Liver (tissue), 8 donors: ENCODE measurements at regions not wholly inside any gene's neighbourhood (a gene's known extent, or its start where the extent isn't known, plus 50 kb on each side); places are given as distances from the start of the nearest gene placed in this dataset.
"Not testable (repeated sequence)": the region's sequence is repeated elsewhere in the genome, so short reads cannot be mapped to it uniquely, and the experiment has no call there.

Source experiments
- DNase-seq: peaks from one replicate; pipeline ENCODE4 v3.0.0-alpha.2; 2017; ENCODE audit warnings: low spot score
- H3K27ac ChIP-seq, 2 donors: one replicate each; pipeline ENCODE4 v1.7.0; 2013; ENCODE audit warnings: inconsistent platforms in 2 of 2, low read length in 2 of 2, control low read depth in 1 of 2, low read depth in 1 of 2, mild to moderate bottlenecking in 1 of 2
- H3K27me3 ChIP-seq, 4 donors: one replicate each; pipeline versions ENCODE4 v1.6.1 to v1.7.0; 2013; ENCODE audit warnings: low read length in 3 of 4, inconsistent platforms in 1 of 4, mild to moderate bottlenecking in 1 of 4, moderate library complexity in 1 of 4; ENCODE audit not compliant: control insufficient read depth in 4 of 4, insufficient read depth in 4 of 4
- H3K36me3 ChIP-seq, 4 donors: one replicate each; pipeline versions ENCODE4 v1.6.1 to v1.7.0; 2013; ENCODE audit warnings: low read length in 3 of 4, mild to moderate bottlenecking in 3 of 4, low read depth in 1 of 4, moderate library complexity in 1 of 4; ENCODE audit not compliant: control insufficient read depth in 4 of 4, insufficient read depth in 3 of 4
- H3K4me1 ChIP-seq, 4 donors: one replicate each; pipeline versions ENCODE4 v1.6.1 to v1.7.0; 2013; ENCODE audit warnings: low read length in 3 of 4, mild to moderate bottlenecking in 3 of 4, moderate library complexity in 1 of 4; ENCODE audit not compliant: control insufficient read depth in 4 of 4, insufficient read depth in 4 of 4
- H3K4me3 ChIP-seq, 3 donors: one replicate each; pipeline versions ENCODE4 v1.6.1 to v1.7.0; 2013; ENCODE audit warnings: low read length in 3 of 3, control low read depth in 1 of 3, low read depth in 1 of 3, mild to moderate bottlenecking in 1 of 3
- H3K9ac ChIP-seq, 2 donors: one replicate each; pipeline ENCODE4 v1.7.0; 2013; ENCODE audit warnings: low read length in 2 of 2, mild to moderate bottlenecking in 2 of 2, moderate library complexity in 2 of 2, control low read depth in 1 of 2, low read depth in 1 of 2
- H3K9me3 ChIP-seq, 4 donors: one replicate each; pipeline versions ENCODE4 v1.6.1 to v1.7.0; 2013; ENCODE audit warnings: low read length in 3 of 4; ENCODE audit not compliant: control insufficient read depth in 4 of 4
- EGR1 ChIP-seq, 2 donors: IDR thresholded peaks; 2 replicates each; pipeline ENCODE4 v1.6.1; 2016 to 2018; ENCODE audit warnings: antibody characterized with exemption in 2 of 2, low read depth in 2 of 2
- FOXA1 ChIP-seq: IDR thresholded peaks from 2 replicates; pipeline ENCODE4 v1.6.1; 2016; ENCODE audit warnings: antibody characterized with exemption
- FOXA2 ChIP-seq: IDR thresholded peaks from 2 replicates; pipeline ENCODE4 v1.6.1; 2016; ENCODE audit warnings: antibody characterized with exemption
- GABPA ChIP-seq, 2 donors: IDR thresholded peaks in 1 of 2; conservative IDR thresholded peaks in 1 of 2; 2 replicates each; pipeline ENCODE4 v1.6.1; 2016; ENCODE audit warnings: antibody characterized with exemption in 2 of 2, mild to moderate bottlenecking in 1 of 2, moderate library complexity in 1 of 2
- HNF4A ChIP-seq, 2 donors: conservative IDR thresholded peaks; 2 replicates each; pipeline ENCODE4 v1.6.1; 2016; ENCODE audit warnings: antibody characterized with exemption in 2 of 2, mild to moderate bottlenecking in 2 of 2
- HNF4G ChIP-seq: IDR thresholded peaks from 2 replicates; pipeline ENCODE4 v1.6.1; 2016; ENCODE audit warnings: antibody characterized with exemption
- JUND ChIP-seq, 2 donors: IDR thresholded peaks; 2 replicates each; pipeline ENCODE4 v1.6.1; 2016; ENCODE audit warnings: antibody characterized with exemption in 2 of 2
- NR2F2 ChIP-seq: IDR thresholded peaks from 2 replicates; pipeline ENCODE4 v1.6.1; 2016; ENCODE audit warnings: antibody characterized with exemption
- RAD21 ChIP-seq, 2 donors: IDR thresholded peaks; 2 replicates each; pipeline ENCODE4 v1.6.1; 2016; ENCODE audit warnings: antibody characterized with exemption in 2 of 2, mild to moderate bottlenecking in 2 of 2
- RXRA ChIP-seq, 2 donors: IDR thresholded peaks; 2 replicates each; pipeline ENCODE4 v1.6.1; 2017 to 2018; ENCODE audit warnings: antibody characterized with exemption in 2 of 2, mild to moderate bottlenecking in 1 of 2
- SP1 ChIP-seq: IDR thresholded peaks from 2 replicates; pipeline ENCODE4 v1.6.1; 2018; ENCODE audit warnings: antibody characterized with exemption, mild to moderate bottlenecking
- TAF1 ChIP-seq: conservative IDR thresholded peaks from 2 replicates; pipeline ENCODE4 v1.6.1; 2016; ENCODE audit warnings: antibody characterized with exemption, mild to moderate bottlenecking
- YY1 ChIP-seq: IDR thresholded peaks from 2 replicates; pipeline ENCODE4 v1.6.1; 2016; ENCODE audit warnings: antibody characterized with exemption, mild to moderate bottlenecking
- WGBS: extraction: QIAGEN DNeasy Blood & Tissue Kit; methylation state at CpG from one replicate; pipeline ENCODE4 v1.1.7; 2013; 5-methylcytosine and 5-hydroxymethylcytosine counted together
- TF ChIP-seq, protein P1 (sequence below): fragments of 150-350 bp; IDR thresholded peaks from 2 replicates; pipeline ENCODE4 v1.5.1; 2017; ENCODE audit warnings: improper control_type of control experiment, low read depth, low read length; ENCODE audit not compliant: missing input control
- TF ChIP-seq, protein P2 (sequence below): IDR thresholded peaks from 2 replicates; pipeline ENCODE4 v1.6.1; 2016; ENCODE audit warnings: antibody characterized with exemption
- TF ChIP-seq, protein P3 (sequence below): IDR thresholded peaks from 2 replicates; pipeline ENCODE4 v1.6.1; 2016; ENCODE audit warnings: antibody characterized with exemption
- TF ChIP-seq, protein P4 (sequence below): IDR thresholded peaks from 2 replicates; pipeline ENCODE4 v1.6.1; 2016; ENCODE audit warnings: antibody characterized with exemption, mild to moderate bottlenecking
- TF ChIP-seq, protein P5 (sequence below): IDR thresholded peaks from 2 replicates; pipeline ENCODE4 v1.6.1; 2016; ENCODE audit warnings: antibody characterized with exemption
- donor health status: healthy.
- donor health status: healthy.
- donor health status: healthy.
- donor health status: healthy.
- donor health status: healthy.

DNA sequence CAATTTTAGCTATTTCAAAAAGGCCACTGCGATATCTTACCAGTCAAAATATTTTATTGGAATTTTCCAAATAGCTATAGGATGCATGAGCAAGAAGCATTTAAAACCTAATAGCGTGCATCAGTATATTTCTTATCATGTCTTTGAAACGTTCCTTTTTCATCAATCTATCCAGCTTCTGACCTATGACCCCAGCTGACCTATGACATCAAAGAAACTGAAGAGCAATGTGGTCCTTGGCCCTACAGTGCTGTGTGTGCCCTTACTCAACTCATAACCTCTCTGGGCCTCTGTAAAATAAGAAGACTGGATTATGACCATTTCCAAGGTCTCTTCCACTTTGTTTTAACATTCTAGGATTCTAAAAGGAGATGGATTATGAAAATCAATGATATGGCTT, 118.2 kb downstream of the ZNF22 start (continued):
- TF ChIP-seq YY1 (no peak), NR2F2 (no peak), EGR1 (IDR thresholded peaks at IDR 0.05; ENCODE audit: low read depth in 2 of 2) (no peak), TAF1 (no peak)

DNA sequence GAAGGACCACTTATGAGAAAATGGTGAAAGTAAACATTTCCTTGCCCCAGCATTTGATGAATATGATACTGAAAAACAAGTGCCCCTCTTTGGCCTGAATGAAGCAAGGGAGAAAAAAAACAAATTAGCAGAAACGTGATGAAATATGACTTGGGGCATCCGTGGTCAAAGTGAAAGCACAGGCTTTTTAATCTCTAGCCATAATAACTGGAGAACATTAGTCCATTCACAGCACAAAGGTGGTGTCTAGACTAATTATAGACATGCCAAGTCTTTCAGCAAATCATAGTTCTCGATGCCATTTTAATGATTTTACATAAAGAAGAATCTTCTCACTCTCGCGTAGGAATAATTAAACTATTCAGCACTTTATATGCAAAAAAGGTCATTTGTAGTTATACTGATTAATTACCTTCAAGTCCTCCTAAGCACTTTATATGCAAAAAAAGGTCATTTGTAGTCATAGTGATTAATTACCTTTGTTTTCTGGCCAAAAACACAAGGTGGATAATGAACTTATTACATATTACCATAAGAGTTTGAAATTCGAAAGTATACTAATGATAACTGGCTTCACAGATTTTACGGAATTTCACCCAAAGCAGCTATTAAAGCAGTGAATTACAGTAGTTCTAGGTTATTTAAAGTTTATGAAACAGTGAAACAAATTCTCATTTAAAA, 121.6 kb downstream of the ZNF22 start:
- not testable (repeated sequence) for H3K27me3 ChIP-seq, H3K9me3 ChIP-seq, H3K4me1 ChIP-seq, H3K4me3 ChIP-seq, H3K9ac ChIP-seq, H3K27ac ChIP-seq, DNase-seq, H3K36me3 ChIP-seq
- WGBS: 89% methylated on average over 5 of the region's 7 CpGs

DNA sequence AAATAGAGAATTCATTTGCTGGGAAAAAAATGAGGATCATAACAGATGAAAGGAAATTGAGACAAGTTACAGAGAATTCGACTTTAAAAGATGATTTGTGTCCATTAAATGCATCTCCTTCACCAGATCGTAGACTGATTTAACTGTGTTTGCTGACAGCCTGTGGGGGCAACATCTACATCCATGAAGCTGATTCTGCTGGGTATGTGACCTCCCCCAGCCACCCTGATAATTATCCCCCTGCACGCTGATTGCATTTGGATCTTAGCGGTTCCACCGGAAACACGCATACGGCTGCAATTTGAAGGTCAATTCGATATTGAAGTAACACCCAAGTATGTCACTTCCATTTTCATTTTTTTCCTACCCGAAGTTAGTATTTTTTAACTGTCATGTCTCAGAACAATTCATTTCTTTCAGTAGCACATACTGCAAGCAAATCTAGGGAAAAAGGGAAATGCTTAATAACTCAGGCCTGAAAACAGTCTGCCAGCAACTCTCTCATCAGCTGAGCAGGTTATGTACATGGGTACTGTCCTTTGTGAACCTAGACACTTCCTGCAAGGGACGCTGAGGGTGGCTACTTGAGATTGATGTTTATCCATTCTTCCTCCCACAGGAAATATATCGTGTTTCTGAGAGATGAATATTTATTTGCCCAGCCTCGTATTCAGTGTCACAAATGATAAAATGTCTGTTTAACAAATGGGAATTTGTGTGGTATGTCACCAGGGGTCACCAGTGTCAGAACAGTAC, 134.9 kb downstream of the ZNF22 start:
- H3K4me1 ChIP-seq: no peaks in the 10 kb centered on the region
- H3K27ac ChIP-seq: no peak overlapping the region
- TF ChIP-seq, protein P1, sequence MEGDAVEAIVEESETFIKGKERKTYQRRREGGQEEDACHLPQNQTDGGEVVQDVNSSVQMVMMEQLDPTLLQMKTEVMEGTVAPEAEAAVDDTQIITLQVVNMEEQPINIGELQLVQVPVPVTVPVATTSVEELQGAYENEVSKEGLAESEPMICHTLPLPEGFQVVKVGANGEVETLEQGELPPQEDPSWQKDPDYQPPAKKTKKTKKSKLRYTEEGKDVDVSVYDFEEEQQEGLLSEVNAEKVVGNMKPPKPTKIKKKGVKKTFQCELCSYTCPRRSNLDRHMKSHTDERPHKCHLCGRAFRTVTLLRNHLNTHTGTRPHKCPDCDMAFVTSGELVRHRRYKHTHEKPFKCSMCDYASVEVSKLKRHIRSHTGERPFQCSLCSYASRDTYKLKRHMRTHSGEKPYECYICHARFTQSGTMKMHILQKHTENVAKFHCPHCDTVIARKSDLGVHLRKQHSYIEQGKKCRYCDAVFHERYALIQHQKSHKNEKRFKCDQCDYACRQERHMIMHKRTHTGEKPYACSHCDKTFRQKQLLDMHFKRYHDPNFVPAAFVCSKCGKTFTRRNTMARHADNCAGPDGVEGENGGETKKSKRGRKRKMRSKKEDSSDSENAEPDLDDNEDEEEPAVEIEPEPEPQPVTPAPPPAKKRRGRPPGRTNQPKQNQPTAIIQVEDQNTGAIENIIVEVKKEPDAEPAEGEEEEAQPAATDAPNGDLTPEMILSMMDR: no peak
- TF ChIP-seq HNF4G: no peak
- no peak for TF ChIP-seq RAD21 (IDR thresholded peaks at IDR 0.05)
- no peak for TF ChIP-seq GABPA (IDR thresholded peaks at IDR 0.05 in 1 of 2, conservative IDR thresholded peaks at IDR 0.05 in 1 of 2)
- TF ChIP-seq, protein P2, sequence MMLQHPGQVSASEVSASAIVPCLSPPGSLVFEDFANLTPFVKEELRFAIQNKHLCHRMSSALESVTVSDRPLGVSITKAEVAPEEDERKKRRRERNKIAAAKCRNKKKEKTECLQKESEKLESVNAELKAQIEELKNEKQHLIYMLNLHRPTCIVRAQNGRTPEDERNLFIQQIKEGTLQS: no peak
- no peak for TF ChIP-seq HNF4A (conservative IDR thresholded peaks at IDR 0.05)
- TF ChIP-seq, protein P3, sequence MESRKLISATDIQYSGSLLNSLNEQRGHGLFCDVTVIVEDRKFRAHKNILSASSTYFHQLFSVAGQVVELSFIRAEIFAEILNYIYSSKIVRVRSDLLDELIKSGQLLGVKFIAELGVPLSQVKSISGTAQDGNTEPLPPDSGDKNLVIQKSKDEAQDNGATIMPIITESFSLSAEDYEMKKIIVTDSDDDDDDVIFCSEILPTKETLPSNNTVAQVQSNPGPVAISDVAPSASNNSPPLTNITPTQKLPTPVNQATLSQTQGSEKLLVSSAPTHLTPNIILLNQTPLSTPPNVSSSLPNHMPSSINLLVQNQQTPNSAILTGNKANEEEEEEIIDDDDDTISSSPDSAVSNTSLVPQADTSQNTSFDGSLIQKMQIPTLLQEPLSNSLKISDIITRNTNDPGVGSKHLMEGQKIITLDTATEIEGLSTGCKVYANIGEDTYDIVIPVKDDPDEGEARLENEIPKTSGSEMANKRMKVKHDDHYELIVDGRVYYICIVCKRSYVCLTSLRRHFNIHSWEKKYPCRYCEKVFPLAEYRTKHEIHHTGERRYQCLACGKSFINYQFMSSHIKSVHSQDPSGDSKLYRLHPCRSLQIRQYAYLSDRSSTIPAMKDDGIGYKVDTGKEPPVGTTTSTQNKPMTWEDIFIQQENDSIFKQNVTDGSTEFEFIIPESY: no peak
- no peak for TF ChIP-seq FOXA2
- no peak for TF ChIP-seq EGR1 (IDR thresholded peaks at IDR 0.05; ENCODE audit: low read depth in 2 of 2)
- no peak for TF ChIP-seq YY1
- no peak for TF ChIP-seq RXRA (IDR thresholded peaks at IDR 0.05)
- TF ChIP-seq, protein P4, sequence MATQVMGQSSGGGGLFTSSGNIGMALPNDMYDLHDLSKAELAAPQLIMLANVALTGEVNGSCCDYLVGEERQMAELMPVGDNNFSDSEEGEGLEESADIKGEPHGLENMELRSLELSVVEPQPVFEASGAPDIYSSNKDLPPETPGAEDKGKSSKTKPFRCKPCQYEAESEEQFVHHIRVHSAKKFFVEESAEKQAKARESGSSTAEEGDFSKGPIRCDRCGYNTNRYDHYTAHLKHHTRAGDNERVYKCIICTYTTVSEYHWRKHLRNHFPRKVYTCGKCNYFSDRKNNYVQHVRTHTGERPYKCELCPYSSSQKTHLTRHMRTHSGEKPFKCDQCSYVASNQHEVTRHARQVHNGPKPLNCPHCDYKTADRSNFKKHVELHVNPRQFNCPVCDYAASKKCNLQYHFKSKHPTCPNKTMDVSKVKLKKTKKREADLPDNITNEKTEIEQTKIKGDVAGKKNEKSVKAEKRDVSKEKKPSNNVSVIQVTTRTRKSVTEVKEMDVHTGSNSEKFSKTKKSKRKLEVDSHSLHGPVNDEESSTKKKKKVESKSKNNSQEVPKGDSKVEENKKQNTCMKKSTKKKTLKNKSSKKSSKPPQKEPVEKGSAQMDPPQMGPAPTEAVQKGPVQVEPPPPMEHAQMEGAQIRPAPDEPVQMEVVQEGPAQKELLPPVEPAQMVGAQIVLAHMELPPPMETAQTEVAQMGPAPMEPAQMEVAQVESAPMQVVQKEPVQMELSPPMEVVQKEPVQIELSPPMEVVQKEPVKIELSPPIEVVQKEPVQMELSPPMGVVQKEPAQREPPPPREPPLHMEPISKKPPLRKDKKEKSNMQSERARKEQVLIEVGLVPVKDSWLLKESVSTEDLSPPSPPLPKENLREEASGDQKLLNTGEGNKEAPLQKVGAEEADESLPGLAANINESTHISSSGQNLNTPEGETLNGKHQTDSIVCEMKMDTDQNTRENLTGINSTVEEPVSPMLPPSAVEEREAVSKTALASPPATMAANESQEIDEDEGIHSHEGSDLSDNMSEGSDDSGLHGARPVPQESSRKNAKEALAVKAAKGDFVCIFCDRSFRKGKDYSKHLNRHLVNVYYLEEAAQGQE: no peak
- no peak for TF ChIP-seq FOXA1
- TF ChIP-seq TAF1: no peak
- no peak for TF ChIP-seq JUND (IDR thresholded peaks at IDR 0.05)
- no peak for TF ChIP-seq NR2F2
- TF ChIP-seq, protein P5, sequence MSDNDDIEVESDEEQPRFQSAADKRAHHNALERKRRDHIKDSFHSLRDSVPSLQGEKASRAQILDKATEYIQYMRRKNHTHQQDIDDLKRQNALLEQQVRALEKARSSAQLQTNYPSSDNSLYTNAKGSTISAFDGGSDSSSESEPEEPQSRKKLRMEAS: no peak
- TF ChIP-seq SP1: no peak
- WGBS: 66% methylated on average over 12 of the region's 12 CpGs
- H3K36me3 ChIP-seq: no peaks in the 10 kb centered on the region
- no peak overlapping the region for H3K4me3 ChIP-seq
- no peaks in the 10 kb centered on the region for H3K27me3 ChIP-seq
- no peak overlapping the region for H3K9ac ChIP-seq
- H3K9me3 ChIP-seq: no peaks in the 10 kb centered on the region
- no peak for DNase-seq
